ENCODE measurements at regions not wholly inside any gene's neighbourhood (a gene's known extent, or its start where the extent isn't known, plus 50 kb on each side); places are given as distances from the start of the nearest gene placed in this dataset.

DNA sequence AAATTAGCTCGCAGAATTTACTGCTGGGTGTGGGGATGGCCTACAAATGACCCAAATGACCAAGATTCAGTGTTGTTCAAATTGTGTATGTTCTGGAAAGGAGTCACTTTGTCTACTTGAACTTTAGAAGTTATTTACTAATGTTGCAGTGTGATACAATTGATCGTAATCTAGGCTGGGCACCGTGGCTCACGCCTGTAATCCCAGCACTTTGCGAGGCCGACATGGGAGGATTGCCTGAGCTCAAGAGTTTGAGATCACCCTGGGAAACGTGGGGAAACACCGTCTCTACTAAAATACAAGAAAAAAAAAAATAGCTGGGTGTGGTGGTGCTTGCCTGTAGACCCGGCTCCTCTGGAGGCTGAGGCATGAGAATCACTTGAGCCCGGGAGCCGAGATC is 57.6 kb upstream of the TMPRSS2 start:
- DNase-seq (ENCODE audit: low read depth) = no peak

DNA sequence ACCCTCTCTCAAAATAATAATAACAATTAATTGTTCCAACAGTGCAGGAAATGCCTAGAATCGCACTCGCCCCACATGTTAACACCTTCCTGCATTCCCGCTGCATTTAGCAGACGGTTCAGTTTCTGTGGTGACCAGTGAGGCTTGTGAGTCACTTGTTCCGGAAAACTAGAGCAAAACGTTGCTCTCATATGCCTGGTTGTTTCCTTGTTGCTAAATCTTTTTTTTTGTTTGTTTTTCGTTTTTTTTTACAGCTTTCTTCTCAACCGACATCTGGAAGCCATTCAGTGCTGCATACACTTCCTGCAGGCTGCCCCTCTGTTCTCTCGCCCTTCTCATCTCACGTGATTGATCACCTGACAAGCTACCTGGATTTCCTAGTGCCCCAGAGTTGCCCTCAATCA is 56.9 kb upstream of the TMPRSS2 start:
- peak; percentile 62 for DNase-seq (ENCODE audit: low read depth)

GRCh38 chr21:41562101-41563000 is 54.4 kb upstream of the TMPRSS2 start:
- DNase-seq (ENCODE audit: low read depth) = peak; percentile 5

GRCh38 chr21:41561701-41562100 is 53.7 kb upstream of the TMPRSS2 start:
- no peak for DNase-seq (ENCODE audit: low read depth)

DNA sequence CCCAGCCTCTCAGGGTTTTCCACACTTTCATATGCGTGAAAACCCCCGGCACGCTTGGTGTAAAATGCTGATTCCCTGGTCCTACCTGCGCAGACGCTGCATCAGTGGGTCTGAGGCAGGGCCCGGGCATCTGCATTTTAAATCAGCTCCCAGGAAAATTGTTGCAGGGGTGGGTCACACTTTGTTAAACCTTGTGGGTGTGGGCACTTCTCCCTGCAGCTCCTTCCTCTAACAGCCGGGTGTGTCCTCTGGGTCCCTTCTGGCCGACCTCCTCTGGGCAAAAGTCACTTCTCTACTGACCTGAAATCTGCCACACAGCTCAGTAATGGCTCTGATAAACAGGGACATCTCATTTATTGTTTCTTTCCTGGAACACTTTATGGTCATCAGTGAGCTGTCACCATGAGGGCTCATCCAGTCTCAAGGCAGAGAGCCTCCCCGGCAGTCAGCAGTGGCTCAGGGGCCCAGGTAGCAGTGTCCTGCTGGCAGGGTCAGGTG is 52.8 kb upstream of the TMPRSS2 start:
- no peak for DNase-seq (ENCODE audit: low read depth)

GRCh38 chr21:41559658-41560631 is 52.0 kb upstream of the TMPRSS2 start:
- DNase-seq (ENCODE audit: low read depth) = peak; percentile 46

DNA sequence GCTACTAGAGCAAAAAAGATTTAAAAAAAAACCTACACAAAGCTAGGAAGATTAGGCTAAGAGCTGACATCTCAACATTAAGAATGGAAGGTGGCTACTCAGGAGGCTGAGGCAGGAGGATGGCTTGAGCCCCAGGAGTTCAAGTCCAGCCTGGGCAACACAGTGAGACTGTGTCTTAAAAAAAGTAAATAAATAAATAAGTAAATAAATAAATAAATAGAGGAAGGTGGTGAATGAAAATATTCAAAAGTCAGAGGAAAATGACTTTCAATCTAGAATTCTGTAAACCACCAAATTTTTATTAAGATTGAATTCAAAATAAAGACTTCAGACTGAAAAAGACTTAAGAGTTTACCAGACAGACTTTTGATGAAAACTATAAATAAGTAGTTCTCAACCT is 50.9 kb upstream of the TMPRSS2 start:
- no peak for DNase-seq (ENCODE audit: low read depth)

DNA sequence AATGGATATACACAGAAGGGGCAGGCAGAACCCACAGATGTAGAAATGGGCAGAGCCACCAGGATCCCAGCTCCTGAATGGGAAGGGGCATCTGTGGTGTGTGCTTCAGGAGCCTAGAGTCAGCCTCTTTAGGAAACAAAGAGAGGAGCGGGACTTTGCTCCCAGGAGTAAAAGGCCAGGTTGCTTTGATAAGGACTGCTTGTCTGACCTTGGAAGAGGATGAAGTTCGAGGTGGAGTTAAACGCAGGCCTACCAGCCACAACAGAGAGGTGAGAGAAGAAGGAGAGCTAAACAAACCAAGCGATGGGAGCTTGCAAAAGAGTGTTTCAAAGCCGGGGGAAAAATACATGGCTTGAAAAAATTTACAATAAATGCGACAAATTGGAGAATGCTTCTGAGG is 49.9 kb upstream of the TMPRSS2 start:
- no peak for DNase-seq (ENCODE audit: low read depth)

All from stromal cell of bone marrow (primary cell).